H1 (cell line): ENCODE measurements at regions not wholly inside any gene's neighbourhood (a gene's known extent, or its start where the extent isn't known, plus 50 kb on each side); places are given as distances from the start of the nearest gene placed in this dataset.

Source experiments
- CTCF ChIA-PET: fragments of 300-600 bp; sonication (Branson Sonifier 250); formaldehyde crosslinking; loops from one replicate; lab custom pipeline; 2021; ENCODE audit not compliant: partially characterized antibody; lab: Charles Lee
- POLR2A ChIA-PET: fragments of 300-600 bp; sonication (Branson Sonifier 250); formaldehyde crosslinking; loops from one replicate; lab custom pipeline; 2021; ENCODE audit warnings: inconsistent platforms; ENCODE audit not compliant: partially characterized antibody; lab: Charles Lee
- DNase-seq, 2 experiments: peaks; one replicate each; pipeline versions ENCODE4 v3.0.0 to v3.0.0-alpha.2; 2010 to 2022; ENCODE audit warnings: low spot score in 2 of 2, low read depth in 1 of 2, mixed read lengths in 1 of 2
- FAIRE-seq: peaks from 2 replicates; lab custom pipeline; 2011; peaks lifted over from hg19 to GRCh38; lab: Jason Lieb, UNC
- H2AFZ ChIP-seq: 2 replicates; pipeline ENCODE4 v1.8.1; 2012; ENCODE audit warnings: low read length, inconsistent platforms
- H2AK5ac ChIP-seq: 2 replicates; pipeline ENCODE4 v1.6.1; 2013; ENCODE audit warnings: low read depth, low read length
- H2BK120ac ChIP-seq: replicated peaks from 2 replicates; pipeline ENCODE3; 2013; ENCODE audit warnings: low read depth, low read length, inconsistent platforms
- H2BK12ac ChIP-seq: 2 replicates; pipeline ENCODE4 v1.6.1; 2013; ENCODE audit warnings: low read depth, low read length
- H2BK15ac ChIP-seq: 2 replicates; pipeline ENCODE4 v1.6.1; 2013; ENCODE audit warnings: low read length
- H2BK20ac ChIP-seq: 2 replicates; pipeline ENCODE4 v1.6.1; 2013; ENCODE audit warnings: low read length
- H2BK5ac ChIP-seq: 2 replicates; pipeline ENCODE4 v1.6.1; 2013; ENCODE audit warnings: low read depth, low read length
- H3K14ac ChIP-seq: 2 replicates; pipeline ENCODE4 v1.6.1; 2013; ENCODE audit warnings: inconsistent platforms; ENCODE audit not compliant: insufficient read length
- H3K18ac ChIP-seq: 2 replicates; pipeline ENCODE4 v1.6.1; 2013; ENCODE audit warnings: low read length; ENCODE audit errors: extremely low read depth
- H3K23ac ChIP-seq: 2 replicates; pipeline ENCODE4 v1.6.1; 2013; ENCODE audit warnings: inconsistent platforms; ENCODE audit not compliant: insufficient read length
- H3K23me2 ChIP-seq: 2 replicates; pipeline ENCODE4 v1.6.1; 2013; ENCODE audit warnings: low read depth, low read length
- H3K27ac ChIP-seq: 2 replicates; pipeline ENCODE4 v1.6.1; 2011; ENCODE audit warnings: low read depth, low read length, inconsistent platforms
- H3K27me3 ChIP-seq, 4 experiments: replicated peaks in 1 of 4; 1 replicate in 1 of 4; 2 replicates in 3 of 4; pipeline versions ENCODE4 v1.6.1 to v1.8.1; 2011 to 2013; ENCODE audit warnings: low read length in 3 of 4, mild to moderate bottlenecking in 3 of 4, inconsistent platforms in 2 of 4, mixed read lengths in 2 of 4, moderate library complexity in 1 of 4; ENCODE audit not compliant: control insufficient read depth in 3 of 4, insufficient read depth in 3 of 4; ENCODE audit errors: extremely low read depth in 1 of 4
- H3K36me3 ChIP-seq, 4 experiments: 2 replicates each; pipeline versions ENCODE4 v1.6.1 to v1.8.1; 2011 to 2013; ENCODE audit warnings: mild to moderate bottlenecking in 4 of 4, low read length in 3 of 4, moderate library complexity in 2 of 4, control low read depth in 1 of 4, inconsistent platforms in 1 of 4; ENCODE audit not compliant: insufficient read depth in 4 of 4, control insufficient read depth in 2 of 4
- H3K4ac ChIP-seq: replicated peaks from 2 replicates; pipeline ENCODE3; 2013; ENCODE audit warnings: low read length, low read depth, mixed read lengths, inconsistent platforms; ENCODE audit not compliant: insufficient read length
- H3K4me1 ChIP-seq, 4 experiments: replicated peaks in 1 of 4; 1 replicate in 1 of 4; 2 replicates in 3 of 4; pipeline versions ENCODE4 v1.6.1 to v1.8.1; 2011 to 2013; ENCODE audit warnings: low read length in 3 of 4, inconsistent platforms in 2 of 4, mixed read lengths in 1 of 4; ENCODE audit not compliant: insufficient read depth in 4 of 4, control insufficient read depth in 3 of 4
- H3K4me2 ChIP-seq, 2 experiments: 2 replicates each; pipeline versions ENCODE4 v1.6.1 to v1.8.1; 2011 to 2013; ENCODE audit warnings: low read depth in 2 of 2, low read length in 2 of 2, control low read depth in 1 of 2, inconsistent platforms in 1 of 2, mild to moderate bottlenecking in 1 of 2; ENCODE audit not compliant: insufficient read depth in 1 of 2
- H3K4me3 ChIP-seq, 4 experiments: fragments of 200-600, 300-600 bp in 1 of 4; sonication (generic), shearing (Covaris generic), sonication (Bioruptor Twin) in 1 of 4; 2 replicates each; pipeline versions ENCODE4 v1.5.1 to v1.8.1; 2011 to 2016; ENCODE audit warnings: low read length in 4 of 4, low read depth in 3 of 4, control low read depth in 2 of 4, inconsistent platforms in 2 of 4, mild to moderate bottlenecking in 2 of 4, mixed read lengths in 1 of 4, moderate library complexity in 1 of 4; ENCODE audit not compliant: insufficient read depth in 2 of 4; ENCODE audit errors: extremely low read depth in 1 of 4
- H3K56ac ChIP-seq: replicated peaks from 2 replicates; pipeline ENCODE3; 2013; ENCODE audit warnings: low read depth, mild to moderate bottlenecking, mixed read lengths, low read length, inconsistent platforms; ENCODE audit not compliant: insufficient read length
- H3K79me1 ChIP-seq: 2 replicates; pipeline ENCODE4 v1.6.1; 2013; ENCODE audit warnings: low read depth, low read length, control low read depth
- H3K79me2 ChIP-seq, 2 experiments: 2 replicates each; pipeline versions ENCODE4 v1.6.1 to v1.8.1; 2012 to 2013; ENCODE audit warnings: low read length in 2 of 2, mild to moderate bottlenecking in 2 of 2, inconsistent platforms in 1 of 2; ENCODE audit not compliant: insufficient read depth in 2 of 2, control insufficient read depth in 1 of 2
- H3K9ac ChIP-seq, 4 experiments: replicated peaks in 1 of 4; 1 replicate in 1 of 4; 2 replicates in 3 of 4; pipeline versions ENCODE4 v1.6.1 to v1.8.1; 2011 to 2013; ENCODE audit warnings: low read depth in 3 of 4, low read length in 3 of 4, control low read depth in 2 of 4, mild to moderate bottlenecking in 2 of 4, moderate library complexity in 2 of 4, inconsistent platforms in 1 of 4; ENCODE audit errors: extremely low read depth in 1 of 4
- H3K9me3 ChIP-seq, 2 experiments: 2 replicates each; pipeline versions ENCODE4 v1.6.1 to v1.8.1; 2012 to 2013; ENCODE audit warnings: mild to moderate bottlenecking in 2 of 2, moderate library complexity in 2 of 2, control low read depth in 1 of 2, inconsistent platforms in 1 of 2, low read depth in 1 of 2, low read length in 1 of 2, mixed read lengths in 1 of 2; ENCODE audit not compliant: insufficient read depth in 2 of 2
- H4K20me1 ChIP-seq, 2 experiments: replicated peaks in 1 of 2; 2 replicates each; pipeline versions ENCODE3 to v1.8.1; 2011 to 2013; ENCODE audit warnings: inconsistent platforms in 2 of 2, low read length in 2 of 2, mild to moderate bottlenecking in 1 of 2; ENCODE audit not compliant: insufficient read depth in 2 of 2, control insufficient read depth in 1 of 2
- H4K5ac ChIP-seq: 2 replicates; pipeline ENCODE4 v1.6.1; 2013; ENCODE audit warnings: low read length, low read depth, mixed read lengths, inconsistent platforms; ENCODE audit not compliant: insufficient read length
- H4K8ac ChIP-seq: 2 replicates; pipeline ENCODE4 v1.8.0; 2013; ENCODE audit warnings: mild to moderate bottlenecking, moderate library complexity, low read length, inconsistent platforms; ENCODE audit not compliant: insufficient read depth; ENCODE audit errors: extremely low read depth
- H4K91ac ChIP-seq: replicated peaks from 2 replicates; pipeline ENCODE3; 2013; ENCODE audit warnings: low read length, mixed read lengths, inconsistent platforms; ENCODE audit not compliant: insufficient read length
- ASH2L ChIP-seq: fragments of 200-600, 300-600 bp; sonication (generic); IDR thresholded peaks from one replicate; pipeline ENCODE4 v1.7.1; 2017; ENCODE audit warnings: low read length
- CHD2 ChIP-seq: IDR thresholded peaks from 2 replicates; pipeline ENCODE4 v1.6.1; 2012; ENCODE audit warnings: low read length, improper control_type of control experiment
- CREB1 ChIP-seq: IDR thresholded peaks from 2 replicates; pipeline ENCODE4 v1.6.1; 2012; ENCODE audit warnings: inconsistent platforms
- EP300 ChIP-seq, 2 experiments: IDR thresholded peaks; 1 replicate in 1 of 2; 2 replicates in 1 of 2; pipeline ENCODE4 v1.6.1; 2011 to 2012; ENCODE audit warnings: low read depth in 2 of 2, low read length in 2 of 2, mild to moderate bottlenecking in 2 of 2, borderline replicate concordance in 1 of 2, inconsistent platforms in 1 of 2, moderate library complexity in 1 of 2
- EZH2 ChIP-seq: fragments of 200-600 bp; sonication (generic); IDR thresholded peaks from 2 replicates; pipeline ENCODE4 v1.7.1; 2012; ENCODE audit warnings: low read depth, mild to moderate bottlenecking, moderate library complexity, low read length, inconsistent platforms; ENCODE audit not compliant: severe bottlenecking
- GABPA ChIP-seq: IDR thresholded peaks from 2 replicates; pipeline ENCODE4 v1.6.1; 2011; ENCODE audit warnings: mild to moderate bottlenecking, low read length, moderate library complexity, borderline replicate concordance; ENCODE audit not compliant: insufficient read depth
- HDAC2 ChIP-seq, 2 experiments: fragments of 300-600 bp in 1 of 2; sonication (generic) in 1 of 2; IDR thresholded peaks; 2 replicates each; pipeline ENCODE4 v1.6.1; 2011 to 2012; ENCODE audit warnings: low read depth in 2 of 2, low read length in 2 of 2, mild to moderate bottlenecking in 2 of 2, moderate library complexity in 2 of 2, borderline replicate concordance in 1 of 2, inconsistent platforms in 1 of 2
- KDM4A ChIP-seq: IDR thresholded peaks from one replicate; pipeline ENCODE4 v1.7.1; 2012; ENCODE audit warnings: low read depth, mild to moderate bottlenecking, moderate library complexity, low read length, inconsistent platforms; ENCODE audit not compliant: severe bottlenecking
- RAD21 ChIP-seq, 2 experiments: IDR thresholded peaks in 1 of 2; conservative IDR thresholded peaks in 1 of 2; 2 replicates each; pipeline ENCODE4 v1.6.1; 2011; ENCODE audit warnings: low read depth in 2 of 2, low read length in 2 of 2, improper control_type of control experiment in 1 of 2, inconsistent platforms in 1 of 2, mild to moderate bottlenecking in 1 of 2, moderate library complexity in 1 of 2
- SIRT6 ChIP-seq: IDR thresholded peaks from one replicate; pipeline ENCODE4 v1.7.1; 2012; ENCODE audit warnings: low read length, inconsistent platforms
- SP1 ChIP-seq: IDR thresholded peaks from 2 replicates; pipeline ENCODE4 v1.6.1; 2011; ENCODE audit warnings: low read depth, low read length
- SP4 ChIP-seq: IDR thresholded peaks from 2 replicates; pipeline ENCODE4 v1.6.1; 2012; ENCODE audit warnings: low read length, inconsistent platforms
- TBP ChIP-seq: IDR thresholded peaks from 2 replicates; pipeline ENCODE4 v1.6.1; 2011; ENCODE audit warnings: low read depth, low read length, improper control_type of control experiment
- WGBS, 2 experiments: shearing (Covaris generic) in 1 of 2; methylation state at CpG; one replicate each; pipeline versions ENCODE4 v1.1.6 to v1.1.7; 2013 to 2015; ENCODE audit warnings: low lambda C conversion rate in 2 of 2, mixed read lengths in 2 of 2, inconsistent platforms in 1 of 2, low coverage in 1 of 2, missing lambda C conversion rate in 1 of 2; ENCODE audit not compliant: insufficient replicate concordance in 2 of 2, insufficient coverage in 1 of 2, insufficient read length in 1 of 2; ENCODE audit errors: extremely low coverage in 1 of 2, missing lambda C conversion rate in 1 of 2; 5-methylcytosine and 5-hydroxymethylcytosine counted together
- TF ChIP-seq, protein P1 (sequence below): IDR thresholded peaks from 2 replicates; pipeline ENCODE4 v1.6.1; 2012; ENCODE audit warnings: low read length, inconsistent platforms

DNA sequence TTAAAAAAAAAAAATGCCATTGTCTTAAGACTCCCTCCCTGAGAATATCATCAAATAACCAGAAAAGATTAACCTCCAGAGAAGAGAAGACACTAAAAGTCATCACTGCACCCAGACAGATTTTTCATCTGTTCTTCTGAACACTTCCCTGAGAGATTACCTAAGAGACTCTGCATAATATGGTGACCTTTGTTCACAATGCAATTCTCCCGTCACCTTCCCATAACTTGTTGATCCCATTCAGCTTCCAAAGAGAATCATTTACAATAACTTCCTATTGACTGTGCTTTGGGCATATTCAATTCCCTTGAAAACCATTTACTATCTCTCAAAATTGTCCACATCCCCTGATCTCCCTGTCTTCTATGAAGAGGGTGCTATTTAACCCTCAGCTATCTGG, 85.1 kb upstream of the SMAD1 start:
- Histone ChIP-seq H3K18ac (no peak overlapping the region), H3K4me2 (no peak overlapping the region), H2BK12ac (no peak overlapping the region), H3K4me1 (no peaks in the 10 kb centered on the region), H3K9me3 (no peaks in the 10 kb centered on the region), H3K27me3 (no peaks in the 10 kb centered on the region), H3K14ac (no peak overlapping the region), H3K27ac (no peak overlapping the region), H3K79me2 (no peaks in the 10 kb centered on the region), H2BK5ac (no peak overlapping the region), H4K20me1 (no peaks in the 10 kb centered on the region), H4K91ac (no peak overlapping the region), H2BK20ac (no peak overlapping the region), H2BK15ac (no peak overlapping the region), H3K23ac (no peak overlapping the region), H2AK5ac (no peak overlapping the region), H2AFZ (no peak overlapping the region), H3K56ac (no peak overlapping the region), H3K36me3 (no peaks in the 10 kb centered on the region), H3K9ac (no peak overlapping the region), H3K4ac (no peak overlapping the region), H4K8ac (no peak overlapping the region), H4K5ac (no peak overlapping the region), H3K4me3 (no peak overlapping the region), H3K23me2 (no peaks in the 10 kb centered on the region), H2BK120ac (no peak overlapping the region), H3K79me1 (no peaks in the 10 kb centered on the region)
- ChIA-PET POLR2A (no interaction called here), CTCF (no interaction called here)
- DNase-seq (no peak), FAIRE-seq (no peak)
- WGBS, 2 experiments, result 83% methylated on average over 1 of the region's 1 CpG; no CpG with 5 or more reads in 1 of the 2 experiments
- TF ChIP-seq EP300 (IDR thresholded peaks at IDR 0.05; ENCODE audit: borderline replicate concordance in 1 of 2, low read depth in 2 of 2, low read length in 2 of 2) (no peak), CHD2 (no peak), HDAC2 (IDR thresholded peaks at IDR 0.05; ENCODE audit: borderline replicate concordance in 1 of 2, low read depth in 2 of 2, low read length in 2 of 2) (no peak), KDM4A (no peak), EZH2 (no peak), SIRT6 (no peak), SP4 (no peak), ASH2L (no peak), SP1 (no peak), CREB1 (no peak), GABPA (no peak), TBP (no peak), RAD21 (IDR thresholded peaks at IDR 0.05 in 1 of 2, conservative IDR thresholded peaks at IDR 0.05 in 1 of 2; ENCODE audit: low read depth in 2 of 2, low read length in 2 of 2) (no peak)
- TF ChIP-seq, protein P1, sequence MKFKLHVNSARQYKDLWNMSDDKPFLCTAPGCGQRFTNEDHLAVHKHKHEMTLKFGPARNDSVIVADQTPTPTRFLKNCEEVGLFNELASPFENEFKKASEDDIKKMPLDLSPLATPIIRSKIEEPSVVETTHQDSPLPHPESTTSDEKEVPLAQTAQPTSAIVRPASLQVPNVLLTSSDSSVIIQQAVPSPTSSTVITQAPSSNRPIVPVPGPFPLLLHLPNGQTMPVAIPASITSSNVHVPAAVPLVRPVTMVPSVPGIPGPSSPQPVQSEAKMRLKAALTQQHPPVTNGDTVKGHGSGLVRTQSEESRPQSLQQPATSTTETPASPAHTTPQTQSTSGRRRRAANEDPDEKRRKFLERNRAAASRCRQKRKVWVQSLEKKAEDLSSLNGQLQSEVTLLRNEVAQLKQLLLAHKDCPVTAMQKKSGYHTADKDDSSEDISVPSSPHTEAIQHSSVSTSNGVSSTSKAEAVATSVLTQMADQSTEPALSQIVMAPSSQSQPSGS, result no peak
